DMS53 treated with DMSO at 0.1 percent for 48 hours (cell line): ENCODE measurements at regions not wholly inside any gene's neighbourhood (a gene's known extent, or its start where the extent isn't known, plus 50 kb on each side); places are given as distances from the start of the nearest gene placed in this dataset.
A peak's percentile ranks its signal among the peaks of the same experiment; 100 is the strongest.
"Not testable (repeated sequence)": the region's sequence is repeated elsewhere in the genome, so short reads cannot be mapped to it uniquely, and the experiment has no call there.

Source experiments
- DNase-seq: peaks from one replicate; lab custom pipeline; 2025; ENCODE audit not compliant: unreplicated experiment; lab: John Stamatoyannopoulos, UW

GRCh38 chr6:96743496-96743895 is 93.8 kb downstream of the GPR63 start:
- DNase-seq = no peak

DNA sequence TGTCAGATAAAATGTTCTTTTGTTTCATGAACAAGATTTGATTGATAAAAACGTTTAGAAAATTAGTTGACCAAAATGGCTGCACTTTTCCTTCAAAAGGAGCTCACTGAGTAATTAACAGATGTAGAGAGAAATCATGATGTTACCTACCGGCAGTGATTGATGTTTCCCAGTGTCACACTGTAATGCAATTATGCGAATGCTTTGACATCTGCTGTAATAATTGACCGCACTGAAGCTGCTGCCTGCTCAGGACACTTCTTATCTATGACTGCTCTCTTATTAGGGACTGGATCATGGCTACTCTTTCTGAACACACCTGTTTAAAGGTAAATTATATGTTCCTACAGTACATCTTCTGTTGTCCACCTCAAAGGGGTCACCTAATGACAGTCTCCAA is 94.6 kb downstream of the GPR63 start:
- no peak for DNase-seq

GRCh38 chr6:96735332-96735731 is 101.9 kb downstream of the GPR63 start:
- no peak for DNase-seq

GRCh38 chr6:96727144-96727543 is 110.1 kb downstream of the GPR63 start:
- no peak for DNase-seq

- DNase-seq = no peak
Observed at GRCh38 chr6:96725296-96725695, 112.0 kb downstream of the GPR63 start.

DNA sequence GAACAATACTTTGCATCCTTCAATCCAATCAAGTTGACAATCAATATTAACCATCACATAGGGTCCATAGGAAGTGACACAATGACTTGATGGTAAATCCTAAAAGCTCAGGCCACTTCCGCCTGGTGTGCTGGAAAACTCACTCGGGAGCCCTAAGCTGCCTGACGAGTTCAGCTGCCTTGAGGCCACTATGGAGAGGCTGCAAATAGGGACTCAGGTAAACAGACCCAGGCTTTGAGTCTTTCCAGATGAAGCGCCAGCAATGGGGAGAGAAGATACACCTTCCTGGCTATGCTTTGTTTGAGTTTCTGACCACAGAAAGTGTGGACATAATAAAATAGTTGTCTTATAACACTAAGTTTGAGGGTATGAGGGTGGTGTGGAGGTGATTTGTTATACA is 112.6 kb downstream of the GPR63 start:
- no peak for DNase-seq

- DNase-seq = no peak
Observed at GRCh38 chr6:96723362-96723761, 113.9 kb downstream of the GPR63 start.

DNA sequence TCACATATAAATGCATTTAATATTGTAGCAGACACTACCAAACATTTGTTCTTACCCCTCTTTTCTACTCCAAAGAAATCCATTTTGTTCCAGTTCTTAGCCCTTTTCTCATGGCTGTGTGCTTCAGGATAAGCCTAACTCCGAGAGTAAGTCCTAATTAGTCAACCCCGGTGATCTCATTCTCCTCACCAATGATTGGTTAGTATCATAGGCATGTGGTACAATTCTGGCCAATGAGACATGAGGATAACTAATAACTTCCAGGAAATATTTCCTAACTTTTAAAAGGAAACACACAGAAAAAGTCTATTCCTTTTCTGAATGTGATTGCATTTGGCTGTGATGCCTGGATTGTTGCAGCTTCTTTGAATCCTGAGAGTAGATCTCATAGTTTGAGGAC is 116.0 kb downstream of the GPR63 start:
- DNase-seq = no peak

DNA sequence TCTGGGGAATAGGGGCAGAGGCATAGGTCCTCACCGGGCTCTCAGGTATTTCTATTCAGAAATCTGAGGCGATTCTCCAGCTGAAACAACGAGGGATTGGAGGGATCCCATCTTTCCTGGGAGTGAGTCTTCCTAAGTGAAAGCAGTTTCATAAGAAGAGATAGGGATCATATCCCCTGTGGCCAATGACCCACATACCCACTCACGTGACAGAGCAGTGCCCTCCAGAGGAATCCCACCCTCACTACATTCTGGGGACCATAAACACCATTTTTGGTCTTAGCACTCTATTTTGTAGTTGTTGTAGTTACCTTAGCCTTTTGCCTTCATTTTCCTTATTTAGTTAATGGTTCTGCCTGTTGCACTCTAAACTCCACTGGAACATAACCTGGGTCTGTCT is 121.1 kb downstream of the GPR63 start:
- DNase-seq = no peak

DNA sequence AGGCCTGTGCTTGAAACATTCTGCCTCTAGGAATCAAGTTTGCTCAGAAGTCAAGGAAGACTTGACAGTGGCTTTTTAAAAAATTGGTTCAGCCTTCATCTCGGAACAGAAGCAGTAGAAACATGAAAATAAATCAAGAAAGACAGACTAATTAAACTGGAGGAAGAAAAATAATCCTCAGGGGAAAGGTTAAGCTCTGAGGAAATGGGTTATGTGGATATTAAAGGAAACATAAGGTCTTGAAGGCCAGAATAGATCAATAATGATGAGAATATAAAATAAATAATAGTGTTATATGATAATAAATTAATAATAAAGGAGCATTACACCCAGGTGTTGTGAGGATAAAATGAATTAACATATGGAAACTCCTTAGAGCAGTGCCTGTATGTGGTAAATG is 121.7 kb downstream of the GPR63 start:
- no peak for DNase-seq

DNA sequence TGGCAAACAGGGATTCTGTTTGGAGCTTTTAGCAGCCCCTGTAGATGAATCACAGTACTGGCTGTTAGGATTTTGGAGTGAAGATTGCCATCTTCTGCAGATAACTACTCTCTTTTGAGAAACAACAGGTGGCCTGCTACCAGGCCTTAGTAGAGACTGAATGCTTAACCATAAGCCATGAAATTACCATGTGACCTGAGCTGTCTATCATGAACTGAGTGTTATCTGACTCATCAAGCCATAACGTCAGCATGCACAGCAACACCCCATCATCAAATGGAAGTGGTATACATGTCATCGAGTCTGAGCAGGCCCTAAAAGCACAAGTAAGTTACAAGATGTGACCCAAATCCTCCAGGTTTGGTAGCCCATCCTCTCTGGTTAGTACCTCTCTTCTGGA is 132.6 kb downstream of the GPR63 start:
- DNase-seq = peak; percentile 31

DNA sequence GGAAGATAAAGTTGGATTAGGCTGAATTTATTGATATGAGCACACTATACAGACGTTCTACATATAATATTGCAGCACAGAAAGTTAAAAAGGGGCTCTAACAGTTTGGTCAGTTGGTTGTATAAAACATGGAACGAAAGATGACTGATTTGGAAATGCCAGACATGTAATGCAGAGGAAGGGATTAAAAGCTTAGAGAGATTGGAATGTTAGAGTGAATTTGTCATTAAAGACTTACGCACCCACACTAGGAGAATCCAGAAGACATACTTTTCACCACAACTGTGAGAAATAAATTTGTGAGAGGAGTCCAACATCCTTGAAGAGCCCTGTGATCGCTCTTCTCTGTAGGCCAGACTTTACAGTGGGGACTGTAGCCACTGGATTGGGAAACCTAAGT is 134.7 kb downstream of the GPR63 start:
- DNase-seq = no peak

GRCh38 chr6:96700915-96701314 is 136.4 kb downstream of the GPR63 start:
- no peak for DNase-seq

DNA sequence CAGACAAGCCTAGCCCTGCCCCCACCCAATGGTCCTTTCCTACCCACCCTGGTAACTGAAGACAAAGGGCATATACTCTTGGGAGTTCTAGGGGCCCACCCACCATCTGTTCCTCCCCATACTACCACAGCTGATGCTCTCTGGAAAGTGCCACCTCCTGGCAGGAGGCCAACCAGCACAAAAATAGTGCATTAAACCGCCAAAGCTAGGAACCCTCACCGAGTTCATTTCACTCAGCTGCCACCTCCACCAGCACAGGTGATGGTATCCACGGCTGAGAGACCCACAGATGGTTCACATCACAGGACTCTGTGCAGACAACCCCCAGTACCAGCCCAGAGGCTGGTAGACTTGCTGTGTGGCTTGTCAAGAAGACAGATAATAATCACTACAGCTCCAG is 131.5 kb downstream of the FHL5 start:
- not testable (repeated sequence) for DNase-seq

GRCh38 chr6:96687121-96687520 is 124.2 kb downstream of the FHL5 start:
- DNase-seq = no peak

DNA sequence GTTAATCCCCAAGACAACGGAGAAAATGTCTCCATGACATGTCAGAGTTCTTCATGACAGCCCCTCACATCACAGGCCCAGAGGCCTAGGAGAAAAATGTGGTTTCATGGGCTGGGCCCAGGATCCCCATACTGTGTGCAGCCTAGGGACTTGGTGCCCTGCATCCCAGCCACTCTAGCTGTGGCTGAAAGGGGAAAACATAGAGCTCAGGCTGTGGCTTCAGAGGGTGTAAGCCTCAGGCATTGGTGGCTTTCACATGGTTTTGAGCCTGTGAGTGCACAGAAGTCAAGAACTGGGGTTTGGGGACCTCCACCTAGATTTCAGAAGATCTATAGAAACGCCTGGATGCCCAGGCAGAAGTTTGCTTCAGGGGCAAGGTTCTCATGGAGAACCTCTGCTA is 122.8 kb downstream of the FHL5 start:
- DNase-seq = no peak

GRCh38 chr6:96683819-96684528 is 121.0 kb downstream of the FHL5 start:
- DNase-seq = no peak

- DNase-seq = no peak
Observed at GRCh38 chr6:96682017-96682416, 119.1 kb downstream of the FHL5 start.

- no peak for DNase-seq
Observed at GRCh38 chr6:96675597-96675996, 112.7 kb downstream of the FHL5 start.
